ENCODE measurements at regions not wholly inside any gene's neighbourhood (a gene's known extent, or its start where the extent isn't known, plus 50 kb on each side); places are given as distances from the start of the nearest gene placed in this dataset.
A peak's percentile ranks its signal among the peaks of the same experiment; 100 is the strongest.

GRCh38 chr11:100581318-100581717, 105.8 kb upstream of the ARHGAP42 start:
- TF ChIP-seq EP300 (IDR thresholded peaks at IDR 0.05), result no peak
- no peak for TF ChIP-seq POLR2A (IDR thresholded peaks at IDR 0.05)
- TF ChIP-seq CTCF (IDR thresholded peaks at IDR 0.05), result no peak
- no peaks in the 10 kb centered on the region for H3K4me1 ChIP-seq (ENCODE audit: insufficient read depth)
- 72 to 84% (median 82%) methylated on average over 4 of the region's 4 CpGs for WGBS, 3 donors
- DNase-seq, result no peak
- no peak overlapping the region for H3K4me3 ChIP-seq
- H3K27ac ChIP-seq, result no peak overlapping the region
- H3K27me3 ChIP-seq, result no peaks in the 10 kb centered on the region
- H3K9me3 ChIP-seq, result no peaks in the 10 kb centered on the region
- no peaks in the 10 kb centered on the region for H3K36me3 ChIP-seq
- intact Hi-C loops (cut with DNase I), result loop anchor here in 1 of 4 donors (10.0 kb wide), 2 partner anchors 283 to 353 kb away; no protein-coding TSS in a partner anchor

- WGBS, 3 donors, result 64 to 68% (median 66%) methylated on average over 3 of the region's 3 CpGs
- Histone ChIP-seq H3K9me3 (no peaks in the 10 kb centered on the region), H3K4me3 (no peak overlapping the region), H3K4me1 (ENCODE audit: insufficient read depth) (no peaks in the 10 kb centered on the region), H3K27me3 (no peaks in the 10 kb centered on the region), H3K36me3 (no peaks in the 10 kb centered on the region), H3K27ac (no peak overlapping the region)
- no peak for TF ChIP-seq POLR2A (IDR thresholded peaks at IDR 0.05)
- no peak for TF ChIP-seq CTCF (IDR thresholded peaks at IDR 0.05)
- no peak for TF ChIP-seq EP300 (IDR thresholded peaks at IDR 0.05)
- DNase-seq, result no peak
- intact Hi-C loops (cut with DNase I), result loop anchor here in 1 of 4 donors (10.0 kb wide), 2 partner anchors 280 to 350 kb away; no protein-coding TSS in a partner anchor
Observed at GRCh38 chr11:100584201-100584985, 102.7 kb upstream of the ARHGAP42 start.

- H3K4me3 ChIP-seq, result no peak overlapping the region
- no peak for TF ChIP-seq EP300 (IDR thresholded peaks at IDR 0.05)
- TF ChIP-seq CTCF (IDR thresholded peaks at IDR 0.05), result no peak
- no peak for TF ChIP-seq POLR2A (IDR thresholded peaks at IDR 0.05)
- DNase-seq, result peak in 1 of 5 donors; percentile 20
- no peaks in the 10 kb centered on the region for H3K9me3 ChIP-seq
- no peak overlapping the region for H3K27ac ChIP-seq
- whole genome bisulfite sequencing, 3 donors, result 66 to 71% (median 70%) methylated on average over 2 of the region's 2 CpGs
- intact Hi-C loops (cut with DNase I), result loop anchor here in 1 of 4 donors (10.0 kb wide), 2 partner anchors 279 to 349 kb away; no protein-coding TSS in a partner anchor
- no peaks in the 10 kb centered on the region for H3K4me1 ChIP-seq (ENCODE audit: insufficient read depth)
- no peaks in the 10 kb centered on the region for H3K27me3 ChIP-seq
- H3K36me3 ChIP-seq, result no peaks in the 10 kb centered on the region
Observed at GRCh38 chr11:100585728-100586127, 101.4 kb upstream of the ARHGAP42 start.

GRCh38 chr11:100586361-100587101, 100.6 kb upstream of the ARHGAP42 start:
- intact Hi-C loops (cut with DNase I), result loop anchor here in 1 of 4 donors (10.0 kb wide), 2 partner anchors 278 to 348 kb away; no protein-coding TSS in a partner anchor
- no peak overlapping the region for H3K4me3 ChIP-seq
- no peak for DNase-seq
- no peaks in the 10 kb centered on the region for H3K9me3 ChIP-seq
- no peak for TF ChIP-seq EP300 (IDR thresholded peaks at IDR 0.05)
- TF ChIP-seq CTCF (IDR thresholded peaks at IDR 0.05), result no peak
- no peak for TF ChIP-seq POLR2A (IDR thresholded peaks at IDR 0.05)
- H3K4me1 ChIP-seq (ENCODE audit: insufficient read depth), result no peaks in the 10 kb centered on the region
- no peak overlapping the region for H3K27ac ChIP-seq
- no peaks in the 10 kb centered on the region for H3K36me3 ChIP-seq
- no peaks in the 10 kb centered on the region for H3K27me3 ChIP-seq
- WGBS, 3 donors, result 85 to 88% (median 87%) methylated on average over 2 of the region's 2 CpGs
